Pancreas (tissue), 10 donors: ENCODE measurements at regions not wholly inside any gene's neighbourhood (a gene's known extent, or its start where the extent isn't known, plus 50 kb on each side); places are given as distances from the start of the nearest gene placed in this dataset.

Source experiments
- ATAC-seq, 4 donors: fragments of 200-7000 bp; cut with Tn5 transposase; one replicate each; pipeline versions ENCODE4 v1.8.0 to v1.9.1; 2020; ENCODE audit warnings: mild to moderate bottlenecking in 4 of 4, moderate library complexity in 4 of 4
- DNase-seq, 6 donors: peaks; one replicate each; pipeline ENCODE4 v3.0.0-alpha.2; 2020
- FAIRE-seq: peaks from 2 replicates; lab custom pipeline; 2012; peaks lifted over from hg19 to GRCh38; lab: Jason Lieb, UNC
- H3K27ac ChIP-seq, 4 donors: fragments of 200-600 bp; sonication (generic); 1 replicate in 3 of 4; 2 replicates in 1 of 4; pipeline versions ENCODE4 v1.5.0 to v1.8.0; 2020
- H3K27me3 ChIP-seq, 4 donors: fragments of 200-600 bp; one replicate each; pipeline ENCODE4 v1.8.0; 2021
- H3K36me3 ChIP-seq, 3 donors: fragments of 200-600 bp; sonication (generic) in 1 of 3; one replicate each; pipeline versions ENCODE4 v1.5.0 to v1.8.0; 2020 to 2021
- H3K4me1 ChIP-seq, 3 donors: fragments of 200-600 bp; one replicate each; pipeline ENCODE4 v1.8.0; 2021
- H3K4me3 ChIP-seq, 4 donors: fragments of 200-600 bp; sonication (generic) in 2 of 4; one replicate each; pipeline versions ENCODE4 v1.5.0 to v1.8.0; 2020 to 2021
- H3K9me3 ChIP-seq, 4 donors: fragments of 200-600 bp; one replicate each; pipeline ENCODE4 v1.8.0; 2021
- WGBS, 2 donors: extraction: QIAGEN DNeasy Blood & Tissue Kit; methylation state at CpG; one replicate each; pipeline ENCODE4 v1.1.7; 2013; 5-methylcytosine and 5-hydroxymethylcytosine counted together
- intact Hi-C, 3 donors: fragments of 100-400 bp; cut with DNase I; formaldehyde crosslinking; loops; one replicate each; pipeline versions ENCODE4 v1.11.1 to v1.14.2; 2022
- TF ChIP-seq, protein P1 (sequence below), 4 donors: fragments of 200-600 bp; sonication (generic) in 3 of 4; IDR thresholded peaks; one replicate each; pipeline versions ENCODE4 v1.5.0 to v1.8.0; 2021; ENCODE audit warnings: antibody characterized with exemption in 4 of 4
- donor health status: healthy with polysubstance abuse.
- donor health status: DM: no; HTN: no; CAD: no; lungs with moderate emphysema.
- donor health status: DM: no; HTN: no; CAD: no.
- donor health status: control.
- donor health status: control.
- donor health status: Bipolar disorder and iron deficiency.
- donor health status: DM: yes; HTN: yes; CAD: no.
- donor health status: DM: no; HTN: no; CAD: no.
- donor health status: DM: no; HTN: no; CAD: no.
- donor health status: DM: yes; HTN: yes; CAD: no.

- H3K4me1 ChIP-seq = no peaks in the 10 kb centered on the region
- no peak overlapping the region for H3K27ac ChIP-seq
- H3K36me3 ChIP-seq = no peaks in the 10 kb centered on the region
- TF ChIP-seq, protein P1, sequence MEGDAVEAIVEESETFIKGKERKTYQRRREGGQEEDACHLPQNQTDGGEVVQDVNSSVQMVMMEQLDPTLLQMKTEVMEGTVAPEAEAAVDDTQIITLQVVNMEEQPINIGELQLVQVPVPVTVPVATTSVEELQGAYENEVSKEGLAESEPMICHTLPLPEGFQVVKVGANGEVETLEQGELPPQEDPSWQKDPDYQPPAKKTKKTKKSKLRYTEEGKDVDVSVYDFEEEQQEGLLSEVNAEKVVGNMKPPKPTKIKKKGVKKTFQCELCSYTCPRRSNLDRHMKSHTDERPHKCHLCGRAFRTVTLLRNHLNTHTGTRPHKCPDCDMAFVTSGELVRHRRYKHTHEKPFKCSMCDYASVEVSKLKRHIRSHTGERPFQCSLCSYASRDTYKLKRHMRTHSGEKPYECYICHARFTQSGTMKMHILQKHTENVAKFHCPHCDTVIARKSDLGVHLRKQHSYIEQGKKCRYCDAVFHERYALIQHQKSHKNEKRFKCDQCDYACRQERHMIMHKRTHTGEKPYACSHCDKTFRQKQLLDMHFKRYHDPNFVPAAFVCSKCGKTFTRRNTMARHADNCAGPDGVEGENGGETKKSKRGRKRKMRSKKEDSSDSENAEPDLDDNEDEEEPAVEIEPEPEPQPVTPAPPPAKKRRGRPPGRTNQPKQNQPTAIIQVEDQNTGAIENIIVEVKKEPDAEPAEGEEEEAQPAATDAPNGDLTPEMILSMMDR (IDR thresholded peaks at IDR 0.05) = no peak
- intact Hi-C loops = no loop called here
- no peak overlapping the region for H3K4me3 ChIP-seq
- no peaks in the 10 kb centered on the region for H3K27me3 ChIP-seq
- DNase-seq (no peak), FAIRE-seq (no peak), ATAC-seq (no peak)
- no peaks in the 10 kb centered on the region for H3K9me3 ChIP-seq
These were observed 185.5 kb downstream of the ZC3H11B start for GRCh38 chr1:219427403-219427802.

GRCh38 chr1:219422811-219423598 lies 189.9 kb downstream of the ZC3H11B start:
- Histone ChIP-seq H3K4me3 (no peak overlapping the region), H3K27me3 (no peaks in the 10 kb centered on the region), H3K9me3 (no peaks in the 10 kb centered on the region), H3K27ac (no peak overlapping the region), H3K4me1 (peaks cover 0 to 12% (median 10%) of the 10 kb centered on the region in 3 donors), H3K36me3 (no peaks in the 10 kb centered on the region)
- FAIRE-seq (no peak), ATAC-seq (no peak), DNase-seq (no peak)
- TF ChIP-seq, protein P1 (IDR thresholded peaks at IDR 0.05) = no peak
- intact Hi-C loops = no loop called here
- 84 to 92% methylated on average over 4 of the region's 4 CpGs for WGBS, 2 donors

DNA sequence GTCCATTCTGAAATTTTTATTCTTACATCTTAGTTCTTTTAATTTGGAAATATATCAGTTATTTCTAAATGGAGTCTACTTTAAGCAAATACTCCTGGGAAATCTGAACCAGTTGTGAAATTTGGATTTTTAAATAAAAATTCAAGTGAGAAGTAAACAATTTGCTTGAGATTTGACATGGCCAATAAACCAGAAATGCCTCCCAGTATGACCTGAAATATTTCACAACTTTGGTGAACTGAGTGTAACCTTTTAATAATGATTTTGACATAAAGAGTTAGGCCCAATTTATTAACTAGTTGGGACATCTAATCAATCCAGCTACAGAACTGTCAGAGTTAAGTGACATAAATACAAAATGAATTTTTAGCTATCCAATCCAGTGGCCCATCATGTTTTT lies 192.0 kb downstream of the ZC3H11B start:
- ATAC-seq (no peak), FAIRE-seq (no peak)
- H3K27ac ChIP-seq = no peak overlapping the region

DNA sequence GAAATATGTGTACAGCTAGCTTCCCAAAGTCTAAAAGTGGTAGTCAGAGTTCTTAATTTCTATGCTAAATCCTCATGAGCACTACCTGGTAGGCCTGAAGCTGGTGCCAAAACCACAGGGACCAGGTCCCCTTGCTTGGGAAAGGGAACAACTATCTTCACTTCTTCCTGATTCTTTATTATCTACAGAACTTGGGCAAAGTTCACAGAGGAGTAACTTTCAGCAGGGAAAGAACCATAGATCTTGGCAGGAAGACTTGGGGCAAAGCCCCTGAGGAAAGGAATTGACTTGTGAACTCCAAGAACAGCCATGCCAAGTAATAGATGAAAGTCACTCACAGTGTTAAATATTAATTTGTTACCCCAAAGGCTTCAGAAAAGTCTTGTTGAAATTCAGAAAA lies 193.0 kb downstream of the ZC3H11B start:
- FAIRE-seq (no peak), DNase-seq (no peak), ATAC-seq (peak in 3 of 4 donors; percentile 44 to 75 (median 60))
- Histone ChIP-seq H3K36me3 (no peaks in the 10 kb centered on the region), H3K9me3 (no peaks in the 10 kb centered on the region), H3K4me3 (no peak overlapping the region), H3K4me1 (peaks cover 0 to 12% (median 10%) of the 10 kb centered on the region in 3 donors), H3K27me3 (no peaks in the 10 kb centered on the region), H3K27ac (peak overlapping the region in 1 of 4 donors; percentile 23)
- TF ChIP-seq, protein P1 (IDR thresholded peaks at IDR 0.05) = no peak
- intact Hi-C loops = no loop called here

More for the DNA sequence above, 192.0 kb downstream of the ZC3H11B start:
- peaks cover 0 to 12% (median 10%) of the 10 kb centered on the region in 3 donors for H3K4me1 ChIP-seq
- no peaks in the 10 kb centered on the region for H3K36me3 ChIP-seq
- no peaks in the 10 kb centered on the region for H3K27me3 ChIP-seq
- TF ChIP-seq, protein P1 (IDR thresholded peaks at IDR 0.05) = no peak
- intact Hi-C loops = no loop called here
- H3K4me3 ChIP-seq = no peak overlapping the region
- DNase-seq = no peak
- no peaks in the 10 kb centered on the region for H3K9me3 ChIP-seq

DNA sequence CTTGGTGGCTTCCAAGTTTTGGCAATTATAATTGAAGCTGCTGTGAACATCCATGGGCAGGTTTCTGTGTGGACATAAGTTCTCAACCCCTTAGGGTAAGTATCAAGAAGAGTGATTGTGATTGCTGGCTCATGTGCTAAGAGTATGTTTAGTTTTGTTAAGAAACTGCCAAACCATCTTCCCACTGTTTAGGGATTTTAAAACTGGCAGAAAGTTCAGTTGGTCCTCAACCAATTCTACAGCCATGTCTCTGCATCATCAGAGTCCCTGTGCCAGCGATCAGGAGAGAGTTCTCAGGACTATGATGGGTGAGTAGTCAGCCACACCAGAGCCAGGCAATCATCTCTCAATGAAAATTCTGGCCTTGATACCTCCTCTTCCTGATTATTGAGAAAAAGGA lies 193.8 kb downstream of the ZC3H11B start:
- FAIRE-seq = no peak
- TF ChIP-seq, protein P1 (IDR thresholded peaks at IDR 0.05) = no peak
- Histone ChIP-seq H3K4me1 (peaks cover 0 to 12% (median 10%) of the 10 kb centered on the region in 3 donors), H3K4me3 (no peak overlapping the region), H3K27ac (no peak overlapping the region), H3K9me3 (no peaks in the 10 kb centered on the region), H3K36me3 (no peaks in the 10 kb centered on the region), H3K27me3 (no peaks in the 10 kb centered on the region)
- no peak for DNase-seq
- intact Hi-C loops = no loop called here
- WGBS, 2 donors = 98 to 100% methylated on average over 1 of the region's 1 CpG
- no peak for ATAC-seq
